ENCODE measurements at regions not wholly inside any gene's neighbourhood (a gene's known extent, or its start where the extent isn't known, plus 50 kb on each side); places are given as distances from the start of the nearest gene placed in this dataset.

DNA sequence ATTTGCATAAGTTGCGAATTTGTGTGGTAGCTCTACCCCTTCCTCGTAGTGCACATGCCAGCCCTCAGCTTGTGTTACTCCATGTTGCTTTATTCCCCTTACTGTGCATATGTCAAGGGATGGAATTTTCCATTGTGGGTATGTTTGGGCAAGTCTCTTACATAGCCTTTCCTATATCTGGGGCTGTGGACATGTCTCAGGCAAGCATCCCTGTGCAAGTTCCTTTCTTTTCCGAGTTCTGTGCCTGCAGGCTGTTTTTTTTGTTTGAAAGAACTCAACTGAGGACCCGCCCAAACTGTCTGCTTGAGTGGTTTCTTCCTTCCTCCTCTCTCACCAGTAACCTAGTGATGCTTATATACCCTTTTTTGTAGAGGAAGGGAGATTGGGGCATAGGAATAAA lies 1739.1 kb upstream of the PIK3C3 start:
- TF ChIP-seq, protein P1, sequence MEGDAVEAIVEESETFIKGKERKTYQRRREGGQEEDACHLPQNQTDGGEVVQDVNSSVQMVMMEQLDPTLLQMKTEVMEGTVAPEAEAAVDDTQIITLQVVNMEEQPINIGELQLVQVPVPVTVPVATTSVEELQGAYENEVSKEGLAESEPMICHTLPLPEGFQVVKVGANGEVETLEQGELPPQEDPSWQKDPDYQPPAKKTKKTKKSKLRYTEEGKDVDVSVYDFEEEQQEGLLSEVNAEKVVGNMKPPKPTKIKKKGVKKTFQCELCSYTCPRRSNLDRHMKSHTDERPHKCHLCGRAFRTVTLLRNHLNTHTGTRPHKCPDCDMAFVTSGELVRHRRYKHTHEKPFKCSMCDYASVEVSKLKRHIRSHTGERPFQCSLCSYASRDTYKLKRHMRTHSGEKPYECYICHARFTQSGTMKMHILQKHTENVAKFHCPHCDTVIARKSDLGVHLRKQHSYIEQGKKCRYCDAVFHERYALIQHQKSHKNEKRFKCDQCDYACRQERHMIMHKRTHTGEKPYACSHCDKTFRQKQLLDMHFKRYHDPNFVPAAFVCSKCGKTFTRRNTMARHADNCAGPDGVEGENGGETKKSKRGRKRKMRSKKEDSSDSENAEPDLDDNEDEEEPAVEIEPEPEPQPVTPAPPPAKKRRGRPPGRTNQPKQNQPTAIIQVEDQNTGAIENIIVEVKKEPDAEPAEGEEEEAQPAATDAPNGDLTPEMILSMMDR (IDR thresholded peaks at IDR 0.05), result no peak
- no peak for TF ChIP-seq POLR2A (IDR thresholded peaks at IDR 0.05)
- no peak for TF ChIP-seq EP300 (IDR thresholded peaks at IDR 0.05)
